ENCODE measurements at regions not wholly inside any gene's neighbourhood (a gene's known extent, or its start where the extent isn't known, plus 50 kb on each side); places are given as distances from the start of the nearest gene placed in this dataset.

- peak; percentile 60 for DNase-seq (ENCODE audit: extremely low spot score, unreplicated experiment)
- no peak overlapping the region for H3K4me3 Mint-ChIP-seq
- H3K36me3 Mint-ChIP-seq: no peaks in the 10 kb centered on the region
- no peaks in the 10 kb centered on the region for H3K9me3 Mint-ChIP-seq
- H3K27me3 Mint-ChIP-seq: peaks cover 19% of the 10 kb centered on the region
- no peak for TF ChIP-seq CTCF (conservative IDR thresholded peaks at IDR 0.05)
- no peak overlapping the region for H3K27ac Mint-ChIP-seq
- H3K4me1 Mint-ChIP-seq (ENCODE audit: unreplicated experiment): no peaks in the 10 kb centered on the region
These were observed 130.3 kb upstream of the PMEPA1 start for GRCh38 chr20:57840066-57840465.

GRCh38 chr20:57838670-57839151, 128.9 kb upstream of the PMEPA1 start:
- Mint-ChIP-seq H3K27me3 (peaks cover 23% of the 10 kb centered on the region), H3K27ac (no peak overlapping the region), H3K4me3 (no peak overlapping the region), H3K9me3 (no peaks in the 10 kb centered on the region), H3K4me1 (ENCODE audit: unreplicated experiment) (no peaks in the 10 kb centered on the region), H3K36me3 (no peaks in the 10 kb centered on the region)
- TF ChIP-seq CTCF (conservative IDR thresholded peaks at IDR 0.05): no peak
- DNase-seq (ENCODE audit: extremely low spot score, unreplicated experiment): peak; percentile 67

- no peak for TF ChIP-seq CTCF (conservative IDR thresholded peaks at IDR 0.05)
- Mint-ChIP-seq H3K4me3 (no peak overlapping the region), H3K27ac (no peak overlapping the region), H3K27me3 (peaks cover 20% of the 10 kb centered on the region), H3K36me3 (no peaks in the 10 kb centered on the region), H3K9me3 (no peaks in the 10 kb centered on the region), H3K4me1 (ENCODE audit: unreplicated experiment) (no peaks in the 10 kb centered on the region)
- peak; percentile 51 for DNase-seq (ENCODE audit: extremely low spot score, unreplicated experiment)
These were observed 127.6 kb upstream of the PMEPA1 start for GRCh38 chr20:57837208-57838035.

- H3K27me3 Mint-ChIP-seq: peaks cover 20% of the 10 kb centered on the region
- TF ChIP-seq CTCF (conservative IDR thresholded peaks at IDR 0.05): no peak
- H3K4me3 Mint-ChIP-seq: no peak overlapping the region
- no peaks in the 10 kb centered on the region for H3K36me3 Mint-ChIP-seq
- no peaks in the 10 kb centered on the region for H3K4me1 Mint-ChIP-seq (ENCODE audit: unreplicated experiment)
- no peak overlapping the region for H3K27ac Mint-ChIP-seq
- no peaks in the 10 kb centered on the region for H3K9me3 Mint-ChIP-seq
- peak; percentile 56 for DNase-seq (ENCODE audit: extremely low spot score, unreplicated experiment)
These were observed 126.0 kb upstream of the PMEPA1 start for GRCh38 chr20:57835588-57836455.

- H3K4me3 Mint-ChIP-seq: no peak overlapping the region
These were observed 125.2 kb upstream of the PMEPA1 start for GRCh38 chr20:57835074-57835452.

More at GRCh38 chr20:57835074-57835452, 125.2 kb upstream of the PMEPA1 start:
- H3K27me3 Mint-ChIP-seq: peaks cover 20% of the 10 kb centered on the region
- H3K9me3 Mint-ChIP-seq: no peaks in the 10 kb centered on the region
- no peak overlapping the region for H3K27ac Mint-ChIP-seq
- H3K36me3 Mint-ChIP-seq: no peaks in the 10 kb centered on the region
- no peak for DNase-seq (ENCODE audit: extremely low spot score, unreplicated experiment)
- H3K4me1 Mint-ChIP-seq (ENCODE audit: unreplicated experiment): no peaks in the 10 kb centered on the region
- TF ChIP-seq CTCF (conservative IDR thresholded peaks at IDR 0.05): no peak

All from type B pancreatic cell (in vitro differentiated cells).